Skeletal muscle satellite cell (primary cell): ENCODE measurements at regions not wholly inside any gene's neighbourhood (a gene's known extent, or its start where the extent isn't known, plus 50 kb on each side); places are given as distances from the start of the nearest gene placed in this dataset.

ENCODE experiments used
- H3K27me3 ChIP-seq: 2 replicates; pipeline ENCODE4 v1.7.0; 2013; ENCODE audit warnings: low read length; ENCODE audit not compliant: control insufficient read depth, insufficient read depth
- H3K36me3 ChIP-seq: 2 replicates; pipeline ENCODE4 v1.7.0; 2013; ENCODE audit warnings: mild to moderate bottlenecking, control low read depth, low read length; ENCODE audit not compliant: insufficient read depth
- H3K4me1 ChIP-seq: 2 replicates; pipeline ENCODE4 v1.7.0; 2013; ENCODE audit warnings: low read length; ENCODE audit not compliant: control insufficient read depth, insufficient read depth
- H3K4me2 ChIP-seq: 2 replicates; pipeline ENCODE4 v1.7.0; 2013; ENCODE audit warnings: mild to moderate bottlenecking, low read length
- H3K4me3 ChIP-seq: 2 replicates; pipeline ENCODE4 v1.7.0; 2013; ENCODE audit warnings: low read length
- H3K9ac ChIP-seq: 2 replicates; pipeline ENCODE4 v1.7.0; 2013; ENCODE audit warnings: mild to moderate bottlenecking, low read depth, low read length, moderate library complexity
- H3K9me3 ChIP-seq: replicated peaks from 2 replicates; pipeline ENCODE4 v1.7.0; 2013; ENCODE audit warnings: mild to moderate bottlenecking, control low read depth, low read length

GRCh38 chr22:48181263-48181955 lies 1419.0 kb downstream of the TBC1D22A start:
- Histone ChIP-seq H3K9ac (no peak overlapping the region), H3K9me3 (peaks cover 40% of the 10 kb centered on the region)

GRCh38 chr22:48180631-48181030 lies 1418.2 kb downstream of the TBC1D22A start:
- no peak overlapping the region for H3K4me2 ChIP-seq
- no peaks in the 10 kb centered on the region for H3K36me3 ChIP-seq
- peaks cover 40% of the 10 kb centered on the region for H3K9me3 ChIP-seq
- H3K4me3 ChIP-seq = no peak overlapping the region
- H3K4me1 ChIP-seq = no peaks in the 10 kb centered on the region
- no peaks in the 10 kb centered on the region for H3K27me3 ChIP-seq
- H3K9ac ChIP-seq = no peak overlapping the region

More at GRCh38 chr22:48181263-48181955, 1419.0 kb downstream of the TBC1D22A start:
- no peak overlapping the region for H3K4me2 ChIP-seq
- H3K27me3 ChIP-seq = no peaks in the 10 kb centered on the region
- H3K4me3 ChIP-seq = no peak overlapping the region
- H3K36me3 ChIP-seq = no peaks in the 10 kb centered on the region
- no peaks in the 10 kb centered on the region for H3K4me1 ChIP-seq

- H3K27me3 ChIP-seq = no peaks in the 10 kb centered on the region
- H3K4me2 ChIP-seq = no peak overlapping the region
- peaks cover 39% of the 10 kb centered on the region for H3K9me3 ChIP-seq
These were observed 1417.4 kb downstream of the TBC1D22A start for GRCh38 chr22:48179571-48180546.

GRCh38 chr22:48178536-48178935 lies 1416.1 kb downstream of the TBC1D22A start:
- no peaks in the 10 kb centered on the region for H3K27me3 ChIP-seq
- no peak overlapping the region for H3K9ac ChIP-seq
- H3K9me3 ChIP-seq = peaks cover 33% of the 10 kb centered on the region
- no peaks in the 10 kb centered on the region for H3K36me3 ChIP-seq
- H3K4me2 ChIP-seq = no peak overlapping the region
- H3K4me3 ChIP-seq = no peak overlapping the region
- no peaks in the 10 kb centered on the region for H3K4me1 ChIP-seq

More at GRCh38 chr22:48179571-48180546, 1417.4 kb downstream of the TBC1D22A start:
- no peaks in the 10 kb centered on the region for H3K4me1 ChIP-seq
- no peak overlapping the region for H3K4me3 ChIP-seq
- no peak overlapping the region for H3K9ac ChIP-seq
- no peaks in the 10 kb centered on the region for H3K36me3 ChIP-seq

- Histone ChIP-seq H3K4me3 (no peak overlapping the region), H3K4me1 (no peaks in the 10 kb centered on the region), H3K27me3 (no peaks in the 10 kb centered on the region), H3K9ac (no peak overlapping the region), H3K4me2 (no peak overlapping the region), H3K9me3 (peaks cover 33% of the 10 kb centered on the region), H3K36me3 (no peaks in the 10 kb centered on the region)
These were observed 1415.2 kb downstream of the TBC1D22A start for GRCh38 chr22:48177631-48178030.

DNA sequence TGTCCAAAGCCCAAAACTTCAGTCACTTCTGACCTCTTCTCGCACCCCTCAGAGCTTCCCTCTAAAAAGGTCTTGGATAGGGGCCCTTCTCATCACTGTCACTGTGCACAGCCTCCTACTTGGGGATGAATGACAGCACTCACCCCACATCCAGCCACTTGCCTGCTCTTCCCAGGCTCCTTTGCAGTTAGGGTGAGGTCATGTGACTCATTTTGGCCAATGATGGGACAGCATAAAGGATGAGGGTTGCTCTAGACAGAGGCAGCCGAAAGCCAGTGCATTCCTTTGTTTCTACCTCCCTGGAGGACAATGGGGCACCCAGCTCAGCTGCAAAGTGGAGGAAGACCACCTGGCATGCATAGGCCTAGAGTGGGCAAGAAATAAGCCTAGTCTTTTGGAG lies 1413.3 kb downstream of the TBC1D22A start:
- Histone ChIP-seq H3K27me3 (no peaks in the 10 kb centered on the region), H3K9me3 (peaks cover 38% of the 10 kb centered on the region), H3K9ac (no peak overlapping the region), H3K4me1 (no peaks in the 10 kb centered on the region), H3K4me3 (no peak overlapping the region), H3K36me3 (no peaks in the 10 kb centered on the region), H3K4me2 (no peak overlapping the region)

- H3K36me3 ChIP-seq = no peaks in the 10 kb centered on the region
- no peaks in the 10 kb centered on the region for H3K4me1 ChIP-seq
- no peak overlapping the region for H3K4me3 ChIP-seq
- no peaks in the 10 kb centered on the region for H3K27me3 ChIP-seq
- H3K9me3 ChIP-seq = peaks cover 40% of the 10 kb centered on the region
- H3K9ac ChIP-seq = no peak overlapping the region
- no peak overlapping the region for H3K4me2 ChIP-seq
These were observed 1411.3 kb downstream of the TBC1D22A start for GRCh38 chr22:48173773-48174160.

DNA sequence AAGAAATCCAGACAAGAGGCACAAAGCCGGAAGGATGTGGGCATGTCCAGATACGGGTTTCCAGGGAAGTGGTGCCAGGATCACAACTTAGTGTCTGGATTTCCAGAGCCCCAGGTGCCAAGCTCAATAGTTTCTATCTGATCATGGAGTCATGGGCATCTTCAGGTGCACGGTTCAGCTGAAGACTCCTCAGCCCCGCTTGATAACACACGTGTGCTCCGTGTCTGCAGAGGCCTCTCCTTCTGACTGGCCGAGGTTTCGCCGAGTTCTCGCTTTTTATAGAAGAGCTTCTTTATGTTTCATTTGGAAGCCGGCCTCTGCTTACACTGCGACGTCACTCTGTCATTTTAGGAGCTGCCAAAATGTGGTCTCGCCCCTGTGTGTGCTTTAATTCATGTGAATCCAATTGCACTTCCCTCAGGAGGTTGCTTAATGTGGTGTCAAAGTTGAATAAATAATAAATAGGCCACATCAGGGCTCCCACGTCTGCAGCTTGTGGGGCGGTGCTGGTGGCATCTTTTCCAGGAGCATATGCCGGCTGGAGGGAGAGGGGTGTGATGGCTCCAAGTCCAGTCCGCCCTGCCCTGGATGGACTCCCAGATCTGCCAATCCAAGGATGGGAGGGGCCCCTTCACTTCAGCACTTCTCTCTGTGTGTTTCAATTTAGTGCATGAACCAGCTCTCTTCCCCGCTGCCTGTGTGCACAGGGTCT lies 1410.8 kb downstream of the TBC1D22A start:
- Histone ChIP-seq H3K36me3 (no peaks in the 10 kb centered on the region), H3K4me3 (no peak overlapping the region), H3K9me3 (peaks cover 35% of the 10 kb centered on the region), H3K27me3 (no peaks in the 10 kb centered on the region), H3K4me1 (no peaks in the 10 kb centered on the region), H3K4me2 (no peak overlapping the region), H3K9ac (no peak overlapping the region)

DNA sequence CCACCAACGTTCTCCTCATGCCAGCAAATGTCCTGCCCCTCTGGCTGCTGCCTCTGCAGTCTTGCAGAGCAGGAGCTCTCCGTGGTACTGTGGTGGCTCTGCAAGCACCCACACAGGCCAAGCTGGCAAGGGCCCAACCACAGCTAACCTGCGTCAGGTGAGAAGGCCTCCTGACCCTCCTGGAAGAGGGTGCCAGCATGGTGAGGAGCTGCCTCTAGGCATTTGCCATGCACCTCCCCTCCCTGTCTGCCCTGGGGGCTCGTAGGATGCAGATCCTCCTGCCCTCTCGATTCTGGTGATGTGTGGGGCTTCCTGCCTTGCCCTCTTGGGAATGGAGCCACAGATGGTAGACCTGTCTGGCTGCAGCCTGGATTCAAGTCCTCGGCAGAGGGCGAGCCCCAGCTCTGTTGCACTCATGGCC lies 1408.8 kb downstream of the TBC1D22A start:
- no peaks in the 10 kb centered on the region for H3K36me3 ChIP-seq
- H3K9ac ChIP-seq = no peak overlapping the region
- no peaks in the 10 kb centered on the region for H3K4me1 ChIP-seq
- H3K9me3 ChIP-seq = peaks cover 23% of the 10 kb centered on the region
- no peak overlapping the region for H3K4me3 ChIP-seq
- no peak overlapping the region for H3K4me2 ChIP-seq
- no peaks in the 10 kb centered on the region for H3K27me3 ChIP-seq

DNA sequence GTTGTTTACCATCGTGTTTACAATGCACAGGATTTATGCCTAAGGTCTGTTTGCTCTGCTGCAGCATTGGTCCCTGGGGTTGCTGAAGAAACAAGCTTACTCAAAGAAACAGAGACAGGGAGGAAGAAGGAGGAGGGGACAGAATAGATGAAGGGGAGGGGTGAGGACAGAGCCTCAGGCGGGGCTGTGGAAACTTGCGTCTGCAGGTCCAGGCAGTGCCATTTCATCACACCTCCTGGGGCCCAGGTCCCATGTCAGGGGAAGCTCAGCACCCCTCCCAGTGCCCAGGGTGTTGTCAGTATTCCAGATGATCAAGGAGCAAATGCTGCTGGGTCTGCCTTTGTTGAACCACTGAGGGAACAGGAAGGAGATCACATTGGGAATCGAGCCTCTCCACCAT lies 1406.8 kb downstream of the TBC1D22A start:
- H3K27me3 ChIP-seq = no peaks in the 10 kb centered on the region
- H3K4me2 ChIP-seq = no peak overlapping the region
- H3K9me3 ChIP-seq = peaks cover 15% of the 10 kb centered on the region
- H3K4me3 ChIP-seq = no peak overlapping the region
- H3K4me1 ChIP-seq = no peaks in the 10 kb centered on the region
- H3K36me3 ChIP-seq = no peaks in the 10 kb centered on the region
- no peak overlapping the region for H3K9ac ChIP-seq

- no peaks in the 10 kb centered on the region for H3K4me1 ChIP-seq
- H3K36me3 ChIP-seq = no peaks in the 10 kb centered on the region
- H3K9me3 ChIP-seq = peaks cover 19% of the 10 kb centered on the region
- no peak overlapping the region for H3K4me3 ChIP-seq
- no peak overlapping the region for H3K9ac ChIP-seq
- H3K4me2 ChIP-seq = no peak overlapping the region
- no peaks in the 10 kb centered on the region for H3K27me3 ChIP-seq
These were observed 1404.8 kb downstream of the TBC1D22A start for GRCh38 chr22:48167238-48167637.
